ENCODE measurements at regions not wholly inside any gene's neighbourhood (a gene's known extent, or its start where the extent isn't known, plus 50 kb on each side); places are given as distances from the start of the nearest gene placed in this dataset.

DNA sequence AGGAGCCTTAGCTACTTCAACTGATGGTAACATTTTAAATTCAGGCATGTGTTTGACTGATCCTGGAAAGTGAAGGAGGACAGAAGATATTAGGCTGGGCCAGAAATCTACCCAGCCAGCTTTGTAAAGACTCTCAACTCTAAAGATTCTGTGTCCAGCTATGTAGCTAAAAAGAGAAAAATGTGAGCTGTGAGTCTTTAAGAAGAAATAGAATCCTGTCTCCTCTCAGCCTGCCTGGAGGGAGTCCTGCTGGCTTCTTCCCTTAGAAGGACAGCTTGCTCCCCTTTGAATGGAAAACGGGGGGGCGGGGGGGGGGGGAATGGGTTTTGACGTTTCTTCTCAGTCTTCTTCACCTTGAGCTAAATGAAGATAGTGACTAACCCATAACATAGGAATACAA lies 54.3 kb upstream of the INTU start:
- no peak for ATAC-seq
- Histone ChIP-seq H3K27ac (no peak overlapping the region), H3K27me3 (no peaks in the 10 kb centered on the region), H3K4me1 (no peaks in the 10 kb centered on the region), H3K4me3 (no peak overlapping the region), H3K36me3 (no peaks in the 10 kb centered on the region), H3K9me3 (no peaks in the 10 kb centered on the region)
- WGBS, 2 donors (ENCODE audit: low coverage in 1 of 2), result 14% methylated on average over 1 to 3 of the region's 3 CpGs
- TF ChIP-seq POLR2AphosphoS5 (IDR thresholded peaks at IDR 0.05) (no peak), EP300 (IDR thresholded peaks at IDR 0.05) (no peak), POLR2A (IDR thresholded peaks at IDR 0.05) (no peak)
- TF ChIP-seq, protein P1, sequence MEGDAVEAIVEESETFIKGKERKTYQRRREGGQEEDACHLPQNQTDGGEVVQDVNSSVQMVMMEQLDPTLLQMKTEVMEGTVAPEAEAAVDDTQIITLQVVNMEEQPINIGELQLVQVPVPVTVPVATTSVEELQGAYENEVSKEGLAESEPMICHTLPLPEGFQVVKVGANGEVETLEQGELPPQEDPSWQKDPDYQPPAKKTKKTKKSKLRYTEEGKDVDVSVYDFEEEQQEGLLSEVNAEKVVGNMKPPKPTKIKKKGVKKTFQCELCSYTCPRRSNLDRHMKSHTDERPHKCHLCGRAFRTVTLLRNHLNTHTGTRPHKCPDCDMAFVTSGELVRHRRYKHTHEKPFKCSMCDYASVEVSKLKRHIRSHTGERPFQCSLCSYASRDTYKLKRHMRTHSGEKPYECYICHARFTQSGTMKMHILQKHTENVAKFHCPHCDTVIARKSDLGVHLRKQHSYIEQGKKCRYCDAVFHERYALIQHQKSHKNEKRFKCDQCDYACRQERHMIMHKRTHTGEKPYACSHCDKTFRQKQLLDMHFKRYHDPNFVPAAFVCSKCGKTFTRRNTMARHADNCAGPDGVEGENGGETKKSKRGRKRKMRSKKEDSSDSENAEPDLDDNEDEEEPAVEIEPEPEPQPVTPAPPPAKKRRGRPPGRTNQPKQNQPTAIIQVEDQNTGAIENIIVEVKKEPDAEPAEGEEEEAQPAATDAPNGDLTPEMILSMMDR (IDR thresholded peaks at IDR 0.05), result no peak

- H3K27ac ChIP-seq, result no peak overlapping the region
- no peak overlapping the region for H3K4me3 ChIP-seq
- no peaks in the 10 kb centered on the region for H3K27me3 ChIP-seq
- H3K36me3 ChIP-seq, result no peaks in the 10 kb centered on the region
- no peak for TF ChIP-seq POLR2A (IDR thresholded peaks at IDR 0.05)
- ATAC-seq, result no peak
- no peaks in the 10 kb centered on the region for H3K4me1 ChIP-seq
- 38 to 57% methylated on average over 7 of the region's 7 CpGs for WGBS, 2 donors (ENCODE audit: low coverage in 1 of 2)
- H3K9me3 ChIP-seq, result no peaks in the 10 kb centered on the region
Observed at GRCh38 chr4:127578967-127579366, 53.8 kb upstream of the INTU start.

GRCh38 chr4:127579821-127580220 lies 52.9 kb upstream of the INTU start:
- no peak for ATAC-seq
- WGBS, 2 donors (ENCODE audit: low coverage in 1 of 2), result no CpG with 5 or more reads among the region's 12 CpGs
- Histone ChIP-seq H3K36me3 (no peaks in the 10 kb centered on the region), H3K27ac (no peak overlapping the region), H3K27me3 (no peaks in the 10 kb centered on the region), H3K4me3 (no peak overlapping the region), H3K9me3 (no peaks in the 10 kb centered on the region), H3K4me1 (no peaks in the 10 kb centered on the region)
- no peak for TF ChIP-seq POLR2AphosphoS5 (IDR thresholded peaks at IDR 0.05)
- TF ChIP-seq, protein P1 (IDR thresholded peaks at IDR 0.05), result no peak
- TF ChIP-seq EP300 (IDR thresholded peaks at IDR 0.05), result no peak
- TF ChIP-seq POLR2A (IDR thresholded peaks at IDR 0.05), result no peak

DNA sequence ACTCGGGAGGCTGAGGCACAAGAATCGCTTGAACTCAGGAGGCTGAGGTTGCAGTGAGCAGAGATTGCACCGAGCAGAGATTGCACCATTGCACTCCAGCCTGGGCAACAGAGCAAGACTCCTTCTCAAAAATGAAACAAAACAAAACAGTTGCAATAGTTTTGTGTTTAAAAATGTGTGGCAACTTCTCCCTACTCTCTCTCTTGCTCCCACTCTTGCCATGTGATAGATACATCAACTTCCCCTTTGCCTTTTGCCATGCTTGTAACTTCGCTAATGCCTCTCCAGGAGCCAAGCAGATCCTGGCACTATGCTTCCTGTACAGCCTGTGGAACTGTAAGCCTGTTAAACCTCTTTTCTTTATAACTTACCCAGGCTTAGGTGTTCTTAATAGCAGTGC lies 52.5 kb upstream of the INTU start:
- Histone ChIP-seq H3K4me3 (no peak overlapping the region), H3K27ac (no peak overlapping the region), H3K4me1 (no peaks in the 10 kb centered on the region), H3K27me3 (no peaks in the 10 kb centered on the region), H3K36me3 (no peaks in the 10 kb centered on the region), H3K9me3 (no peaks in the 10 kb centered on the region)
- ATAC-seq, result no peak
- WGBS, 2 donors (ENCODE audit: low coverage in 1 of 2), result 100% methylated on average over 1 of the region's 4 CpGs
- TF ChIP-seq POLR2A (IDR thresholded peaks at IDR 0.05) (no peak), POLR2AphosphoS5 (IDR thresholded peaks at IDR 0.05) (no peak), EP300 (IDR thresholded peaks at IDR 0.05) (no peak)
- TF ChIP-seq, protein P1 (IDR thresholded peaks at IDR 0.05), result no peak

DNA sequence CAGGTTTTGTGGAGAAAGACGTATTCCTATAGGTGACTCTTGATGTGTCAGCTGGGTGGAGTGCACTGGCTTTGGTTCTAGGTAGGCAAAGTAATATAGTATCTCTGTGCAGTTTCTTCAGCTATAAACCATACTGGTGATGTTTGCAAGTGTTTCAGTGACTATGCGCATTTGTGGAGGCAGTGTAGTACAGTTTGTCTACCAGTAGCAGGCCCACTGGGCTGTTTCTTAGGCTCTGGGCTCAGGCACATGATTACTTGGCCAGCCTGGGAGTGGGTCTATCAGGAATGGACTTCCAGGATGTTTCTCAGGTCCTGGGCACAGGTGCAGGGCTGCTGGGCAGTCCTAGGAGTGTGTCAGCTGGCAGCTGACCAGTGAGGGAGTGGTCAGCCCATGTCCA lies 51.9 kb upstream of the INTU start:
- TF ChIP-seq POLR2A (IDR thresholded peaks at IDR 0.05) (no peak), POLR2AphosphoS5 (IDR thresholded peaks at IDR 0.05) (no peak)
- TF ChIP-seq, protein P1 (IDR thresholded peaks at IDR 0.05), result no peak
- no peaks in the 10 kb centered on the region for H3K9me3 ChIP-seq
- no peak overlapping the region for H3K27ac ChIP-seq
- H3K27me3 ChIP-seq, result no peaks in the 10 kb centered on the region
- no peak for ATAC-seq
- no peak overlapping the region for H3K4me3 ChIP-seq
- H3K36me3 ChIP-seq, result no peaks in the 10 kb centered on the region
- 80 to 94% methylated on average over 2 of the region's 2 CpGs for WGBS, 2 donors (ENCODE audit: low coverage in 1 of 2)
- H3K4me1 ChIP-seq, result no peaks in the 10 kb centered on the region

Small RNAs in the stretch of these regions (small RNA-seq; reads per million reads assigned to genes)
- gene RF00019, result 0 reads per million in 4 donors
